Neural crest cell (in vitro differentiated cells): ENCODE measurements at regions not wholly inside any gene's neighbourhood (a gene's known extent, or its start where the extent isn't known, plus 50 kb on each side); places are given as distances from the start of the nearest gene placed in this dataset.

Experiments used
- DNase-seq: peaks from one replicate; pipeline ENCODE4 v3.0.0; 2021; ENCODE audit warnings: low read depth, mixed read lengths, low spot score
- H3K27ac Mint-ChIP-seq: one replicate; pipeline ENCODE4 v1.8.0; 2021; ENCODE audit warnings: mild to moderate bottlenecking, mixed read lengths; ENCODE audit not compliant: unreplicated experiment
- H3K27me3 Mint-ChIP-seq: 2 replicates; pipeline ENCODE4 v1.8.0; 2021; ENCODE audit warnings: low read depth, mild to moderate bottlenecking, mixed read lengths
- H3K36me3 Mint-ChIP-seq: 2 replicates; pipeline ENCODE4 v1.8.0; 2021; ENCODE audit warnings: low read depth, mild to moderate bottlenecking, mixed read lengths
- H3K4me1 Mint-ChIP-seq: 2 replicates; pipeline ENCODE4 v1.8.0; 2021; ENCODE audit warnings: mixed read lengths
- H3K4me3 Mint-ChIP-seq: one replicate; pipeline ENCODE4 v1.8.0; 2021; ENCODE audit warnings: mild to moderate bottlenecking, mixed read lengths
- H3K9me3 Mint-ChIP-seq: 2 replicates; pipeline ENCODE4 v1.8.0; 2021; ENCODE audit warnings: mixed read lengths
- CTCF ChIP-seq: fragments of 200-600 bp; sonication (generic); conservative IDR thresholded peaks from 2 replicates; pipeline ENCODE4 v1.5.0; 2021; ENCODE audit warnings: antibody characterized with exemption, mild to moderate bottlenecking

- Mint-ChIP-seq H3K27me3 (no peaks in the 10 kb centered on the region), H3K36me3 (no peaks in the 10 kb centered on the region), H3K27ac (no peak overlapping the region), H3K4me3 (no peak overlapping the region), H3K4me1 (no peaks in the 10 kb centered on the region), H3K9me3 (peaks cover 9% of the 10 kb centered on the region)
- TF ChIP-seq CTCF = no peak
- no peak for DNase-seq
Measured at GRCh38 chr11:97982512-97982911, 1038.2 kb upstream of the CNTN5 start.

GRCh38 chr11:97989121-97989520 lies 1031.6 kb upstream of the CNTN5 start:
- no peaks in the 10 kb centered on the region for H3K4me1 Mint-ChIP-seq
- no peaks in the 10 kb centered on the region for H3K36me3 Mint-ChIP-seq
- peaks cover 3% of the 10 kb centered on the region for H3K9me3 Mint-ChIP-seq
- no peaks in the 10 kb centered on the region for H3K27me3 Mint-ChIP-seq
- no peak for TF ChIP-seq CTCF
- H3K27ac Mint-ChIP-seq = no peak overlapping the region
- DNase-seq = no peak
- H3K4me3 Mint-ChIP-seq = no peak overlapping the region

- no peak for DNase-seq
- Mint-ChIP-seq H3K36me3 (no peaks in the 10 kb centered on the region), H3K4me3 (no peak overlapping the region), H3K27me3 (no peaks in the 10 kb centered on the region), H3K27ac (no peak overlapping the region), H3K9me3 (peaks cover 3% of the 10 kb centered on the region), H3K4me1 (no peaks in the 10 kb centered on the region)
- no peak for TF ChIP-seq CTCF
Measured at GRCh38 chr11:97990162-97990920, 1030.4 kb upstream of the CNTN5 start.

- no peak overlapping the region for H3K27ac Mint-ChIP-seq
- H3K4me1 Mint-ChIP-seq = no peaks in the 10 kb centered on the region
- H3K9me3 Mint-ChIP-seq = peaks cover 3% of the 10 kb centered on the region
- no peak for DNase-seq
- H3K4me3 Mint-ChIP-seq = no peak overlapping the region
- no peak for TF ChIP-seq CTCF
- H3K27me3 Mint-ChIP-seq = no peaks in the 10 kb centered on the region
- H3K36me3 Mint-ChIP-seq = no peaks in the 10 kb centered on the region
Measured at GRCh38 chr11:97993562-97993961, 1027.2 kb upstream of the CNTN5 start.

- H3K27me3 Mint-ChIP-seq = no peaks in the 10 kb centered on the region
Measured at GRCh38 chr11:97995874-97996273, 1024.9 kb upstream of the CNTN5 start.

More at GRCh38 chr11:97995874-97996273, 1024.9 kb upstream of the CNTN5 start:
- Mint-ChIP-seq H3K27ac (no peak overlapping the region), H3K4me1 (no peaks in the 10 kb centered on the region), H3K4me3 (no peak overlapping the region), H3K36me3 (no peaks in the 10 kb centered on the region), H3K9me3 (peaks cover 3% of the 10 kb centered on the region)
- no peak for TF ChIP-seq CTCF
- no peak for DNase-seq
